ENCODE measurements at regions not wholly inside any gene's neighbourhood (a gene's known extent, or its start where the extent isn't known, plus 50 kb on each side); places are given as distances from the start of the nearest gene placed in this dataset.
"Not testable (repeated sequence)": the region's sequence is repeated elsewhere in the genome, so short reads cannot be mapped to it uniquely, and the experiment has no call there.

GRCh38 chr3:194904999-194905398, 219.3 kb downstream of the FAM43A start:
- TF ChIP-seq POLR2A (IDR thresholded peaks at IDR 0.05; ENCODE audit: low read depth, low read length); TAF1 (IDR thresholded peaks at IDR 0.05; ENCODE audit: borderline replicate concordance, low read depth, low read length); POLR2AphosphoS5 (IDR thresholded peaks at IDR 0.05; ENCODE audit: low read depth, low read length): not testable (repeated sequence)
